Transverse colon (tissue), 4 donors: ENCODE measurements at regions not wholly inside any gene's neighbourhood (a gene's known extent, or its start where the extent isn't known, plus 50 kb on each side); places are given as distances from the start of the nearest gene placed in this dataset.
"Not testable (repeated sequence)": the region's sequence is repeated elsewhere in the genome, so short reads cannot be mapped to it uniquely, and the experiment has no call there.

Experiments used
- CTCF ChIP-seq, 5 experiments: fragments of 200-600 bp in 3 of 5; fragments of 450-650 bp in 2 of 5; sonication (generic) in 3 of 5; IDR thresholded peaks; 1 replicate in 2 of 5; 2 replicates in 3 of 5; pipeline ENCODE4 v1.5.1; 2016 to 2017; ENCODE audit warnings: antibody characterized with exemption in 5 of 5, inconsistent platforms in 3 of 5, mild to moderate bottlenecking in 2 of 5, moderate library complexity in 1 of 5
- EP300 ChIP-seq: sonication (generic); formaldehyde crosslinking; IDR thresholded peaks from one replicate; pipeline ENCODE4 v1.6.1; 2017; ENCODE audit warnings: antibody characterized with exemption, low read depth
- POLR2A ChIP-seq: fragments of 450-650 bp; IDR thresholded peaks from one replicate; pipeline ENCODE4 v1.6.1; 2016; ENCODE audit warnings: antibody characterized with exemption, mild to moderate bottlenecking, moderate library complexity
- POLR2AphosphoS5 ChIP-seq, 3 donors: sonication (generic); formaldehyde crosslinking; IDR thresholded peaks; one replicate each; pipeline ENCODE4 v1.6.1; 2016; ENCODE audit warnings: antibody characterized with exemption in 3 of 3

GRCh38 chr4:3948210-3948609 lies 182.0 kb downstream of the ADRA2C start:
- TF ChIP-seq POLR2A; CTCF (IDR thresholded peaks at IDR 0.05); POLR2AphosphoS5 (IDR thresholded peaks at IDR 0.05); EP300: not testable (repeated sequence)
